ENCODE measurements at regions not wholly inside any gene's neighbourhood (a gene's known extent, or its start where the extent isn't known, plus 50 kb on each side); places are given as distances from the start of the nearest gene placed in this dataset.

GRCh38 chr7:156450473-156450872, 190.1 kb upstream of the RNF32 start:
- DNase-seq (ENCODE audit: low spot score): no peak

DNA sequence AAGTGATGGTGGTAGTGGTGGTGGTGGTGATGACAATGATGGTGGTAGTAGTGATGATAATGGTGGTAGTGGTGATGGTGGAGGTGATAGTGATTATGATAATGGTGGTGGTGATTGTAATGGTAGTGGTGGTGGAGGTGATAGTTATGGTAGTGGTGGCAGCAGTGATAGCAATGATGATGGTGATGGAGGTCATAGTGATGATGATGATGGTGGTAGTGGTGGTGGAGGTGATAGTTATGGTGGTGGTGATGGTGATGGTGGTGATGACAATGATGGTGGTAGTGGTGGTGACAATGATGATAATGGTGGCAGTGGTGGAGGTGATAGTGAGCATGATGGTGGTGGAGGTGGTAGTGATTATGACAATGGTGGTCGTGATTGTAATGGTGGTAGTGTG, 191.7 kb upstream of the RNF32 start:
- DNase-seq (ENCODE audit: low spot score): no peak

GRCh38 chr7:156446990-156447389, 193.6 kb upstream of the RNF32 start:
- no peak for DNase-seq (ENCODE audit: low spot score)

DNA sequence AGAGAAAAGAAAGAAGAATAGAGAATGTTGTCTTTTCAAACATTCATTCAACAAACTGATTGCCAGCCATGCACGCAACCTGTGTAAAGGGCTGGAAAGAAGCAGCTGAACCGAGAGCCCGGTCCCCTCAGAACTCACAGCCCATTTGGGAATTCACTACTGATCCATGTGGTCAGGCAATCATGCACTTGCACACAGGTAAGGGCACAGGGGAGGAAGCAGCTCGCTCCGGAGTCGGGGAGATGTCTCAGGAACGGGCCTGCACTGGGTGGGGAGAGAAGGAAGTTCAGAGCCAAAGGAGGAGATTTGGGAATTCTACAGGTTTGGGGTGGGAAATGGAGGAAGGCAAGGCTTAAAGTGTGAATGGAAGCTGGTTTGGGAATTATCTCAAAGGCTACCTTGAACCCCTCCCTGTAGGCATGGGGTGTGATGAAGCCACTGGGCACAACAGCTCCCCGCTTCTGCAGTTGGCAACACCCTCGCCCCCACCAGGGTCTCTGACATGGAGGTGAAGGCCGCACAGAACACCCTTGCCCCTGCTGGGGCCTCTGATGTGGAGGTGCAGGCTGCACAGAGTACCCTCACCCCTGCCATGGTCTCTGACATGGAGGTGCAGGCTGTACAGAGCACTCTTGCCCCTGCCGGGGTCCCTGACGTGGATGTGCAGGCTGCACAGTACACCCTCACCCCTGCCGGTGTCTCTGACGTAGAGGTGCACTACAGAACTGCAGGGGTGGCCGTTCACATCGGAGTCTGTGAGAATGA, 194.4 kb upstream of the RNF32 start:
- no peak for DNase-seq (ENCODE audit: low spot score)

DNA sequence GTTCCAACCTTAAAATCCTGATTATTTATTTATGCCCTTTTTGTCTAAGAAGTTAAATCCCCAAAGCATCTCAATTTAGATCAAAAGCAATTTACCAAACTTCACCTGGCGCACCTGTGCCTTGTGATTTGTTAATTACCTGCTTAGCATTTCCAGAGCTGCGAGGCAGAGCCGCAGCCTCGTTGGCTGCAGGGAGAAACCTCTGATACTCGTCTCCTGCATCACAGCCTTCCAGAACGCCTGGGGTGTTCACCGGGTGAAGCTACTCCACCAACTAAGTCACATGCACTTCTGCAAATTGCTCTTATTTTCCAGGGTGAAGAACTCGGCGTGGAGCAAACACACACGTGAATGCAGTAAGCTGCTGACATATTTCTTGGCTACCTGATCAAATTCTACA, 198.1 kb upstream of the RNF32 start:
- DNase-seq (ENCODE audit: low spot score): no peak

DNA sequence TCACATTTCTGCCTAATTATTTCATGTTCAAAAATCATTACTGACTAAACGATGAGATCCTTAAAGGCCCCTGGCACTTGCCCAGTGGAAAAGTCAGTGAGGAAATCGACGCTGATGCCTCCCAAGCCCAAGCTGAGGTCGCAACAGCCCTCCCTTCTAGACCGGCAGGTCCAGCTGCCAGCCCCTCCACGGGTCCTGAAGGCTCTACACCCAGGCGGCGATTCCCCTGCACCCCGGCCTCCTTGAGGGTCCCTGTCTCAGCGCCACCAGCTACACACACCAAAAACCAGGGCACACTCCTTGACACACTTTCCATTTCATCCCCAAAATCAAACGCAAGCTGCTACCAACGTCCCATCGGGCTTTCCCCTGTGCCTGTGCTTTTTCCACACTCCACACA, 200.1 kb upstream of the RNF32 start:
- no peak for DNase-seq (ENCODE audit: low spot score)

DNA sequence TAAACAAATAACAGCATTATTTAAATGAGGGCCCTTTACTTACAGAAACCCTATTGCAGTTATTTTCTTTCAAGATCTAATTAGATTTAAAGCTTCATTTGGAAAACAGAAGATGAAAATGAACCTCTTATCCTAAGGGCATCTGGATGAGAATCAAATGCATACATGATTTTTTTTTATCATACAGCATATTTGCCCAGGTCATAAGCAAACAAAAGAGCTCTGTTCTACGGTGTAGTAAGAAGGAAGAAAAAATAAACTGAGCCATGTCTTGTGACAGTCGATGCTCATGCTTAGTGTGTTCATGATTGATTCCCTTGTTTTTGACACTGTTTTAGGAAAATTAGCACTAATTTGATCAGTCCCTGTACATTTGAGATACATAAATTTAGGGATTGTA, 202.6 kb upstream of the RNF32 start:
- DNase-seq (ENCODE audit: low spot score): no peak

- DNase-seq (ENCODE audit: low spot score): no peak
Observed at GRCh38 chr7:156437021-156437614, 203.5 kb upstream of the RNF32 start.

DNA sequence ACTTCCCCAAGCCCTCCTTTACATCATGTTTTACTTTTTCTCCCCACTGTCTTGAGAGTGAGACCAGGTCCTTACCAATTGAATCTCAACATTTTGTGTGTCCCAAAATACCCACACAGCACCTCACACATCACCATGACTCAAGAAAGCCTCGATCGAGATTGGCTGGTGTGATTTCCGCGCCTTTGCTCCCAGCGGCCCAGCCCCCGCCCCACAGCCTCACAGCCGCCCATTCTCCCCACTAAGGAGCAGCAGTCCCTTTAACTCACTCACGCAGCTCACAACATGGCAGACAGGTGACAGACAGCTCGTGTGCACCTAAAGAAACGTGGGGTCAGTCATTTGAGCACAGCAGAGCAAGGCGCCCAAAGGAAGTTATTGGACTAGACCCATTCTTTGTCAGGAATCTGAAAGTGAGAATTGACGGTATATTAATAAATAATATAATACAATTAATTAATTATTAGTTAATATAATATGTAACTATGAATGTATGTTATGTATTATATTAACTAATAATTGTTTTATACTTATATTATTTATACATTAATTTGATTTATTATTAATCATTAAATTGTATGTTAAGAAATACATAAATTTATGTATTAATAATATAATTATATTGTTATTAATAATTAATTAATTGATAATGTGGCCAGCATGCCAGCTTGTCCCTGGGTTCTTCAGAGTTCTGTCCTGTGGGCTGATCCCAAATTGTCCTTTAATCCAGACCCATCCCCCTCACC, 204.9 kb upstream of the RNF32 start:
- DNase-seq (ENCODE audit: low spot score): no peak

DNA sequence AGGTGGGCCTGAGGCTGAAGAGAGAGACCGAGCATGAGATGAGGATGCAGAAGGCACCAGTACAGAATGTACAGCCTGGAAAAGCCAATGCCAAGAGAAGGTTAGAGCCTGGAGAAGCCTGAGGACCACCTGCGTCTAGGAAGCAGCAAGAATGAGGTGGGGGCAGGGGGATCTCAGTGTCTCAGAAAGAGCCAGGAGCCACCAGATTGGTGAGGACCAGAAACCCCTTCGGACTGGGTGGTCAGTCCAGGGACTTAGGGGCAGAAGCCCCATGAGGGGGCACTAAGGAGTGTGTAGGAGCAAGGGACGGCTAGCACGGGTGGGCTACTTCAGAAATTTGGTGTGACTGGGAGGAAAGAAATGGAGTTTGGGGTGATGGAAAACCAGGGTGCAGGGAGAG, 205.9 kb upstream of the RNF32 start:
- DNase-seq (ENCODE audit: low spot score): no peak

DNA sequence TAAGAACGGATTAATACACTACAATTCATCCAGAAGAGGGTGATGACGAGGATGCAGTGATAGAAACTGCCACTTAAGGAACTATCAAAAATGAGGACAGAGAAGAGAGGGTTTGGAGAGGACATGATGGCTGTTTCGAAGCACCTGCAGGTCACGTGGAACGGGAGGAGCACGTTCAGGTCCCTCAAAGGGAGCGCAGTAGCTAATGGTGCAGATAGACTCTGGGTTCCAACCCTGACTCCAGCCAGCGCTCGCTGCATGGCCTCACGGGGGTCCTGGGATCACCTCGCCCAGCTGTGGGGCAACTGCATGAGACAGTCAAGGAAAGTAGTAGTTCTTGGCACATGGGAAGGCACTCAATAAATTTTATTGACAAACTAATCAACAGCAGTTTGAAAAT, 208.6 kb upstream of the RNF32 start:
- no peak for DNase-seq (ENCODE audit: low spot score)

DNA sequence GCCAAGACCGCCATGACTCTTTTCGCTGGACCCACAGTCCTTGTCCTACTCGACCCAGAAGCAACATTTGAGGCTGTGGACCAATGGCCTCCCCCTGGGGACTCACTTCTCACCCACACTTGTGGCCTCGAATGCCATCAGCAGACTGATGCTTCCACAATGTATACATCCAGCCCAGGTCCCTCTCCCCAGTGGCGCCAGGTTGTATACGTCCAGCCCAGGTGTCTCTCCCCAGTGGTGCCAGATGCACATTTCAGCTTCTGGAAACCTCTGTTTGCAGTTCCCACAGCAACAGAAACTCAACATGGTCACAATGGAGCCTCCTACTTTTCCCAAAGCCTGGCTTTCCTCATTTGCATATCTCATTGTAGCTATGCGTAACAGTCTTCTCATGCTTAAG, 210.5 kb upstream of the RNF32 start:
- no peak for DNase-seq (ENCODE audit: low spot score)

DNA sequence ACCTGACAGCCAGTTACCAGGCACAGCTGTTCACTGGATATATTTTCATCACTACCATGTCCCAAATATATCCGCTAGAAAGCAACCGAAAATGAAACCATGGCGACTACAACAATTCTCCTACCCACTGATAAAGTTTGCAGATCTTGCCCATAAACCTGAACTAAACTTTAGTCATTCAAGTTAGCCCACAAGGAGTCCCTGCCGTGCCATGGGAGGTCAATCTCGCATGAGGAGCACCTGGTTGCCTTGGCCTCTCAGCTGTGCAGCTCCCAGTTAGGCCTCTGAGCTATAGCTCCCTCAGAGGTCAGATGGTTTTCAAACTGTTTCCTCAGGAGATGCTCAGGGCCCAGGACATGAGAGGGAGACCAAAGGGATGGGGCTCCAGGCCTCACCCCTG, 211.1 kb upstream of the RNF32 start:
- DNase-seq (ENCODE audit: low spot score): no peak

- no peak for DNase-seq (ENCODE audit: low spot score)
Observed at GRCh38 chr7:156423876-156424275, 216.7 kb upstream of the RNF32 start.

- DNase-seq (ENCODE audit: low spot score): no peak
Observed at GRCh38 chr7:156420496-156420895, 220.1 kb upstream of the RNF32 start.

DNA sequence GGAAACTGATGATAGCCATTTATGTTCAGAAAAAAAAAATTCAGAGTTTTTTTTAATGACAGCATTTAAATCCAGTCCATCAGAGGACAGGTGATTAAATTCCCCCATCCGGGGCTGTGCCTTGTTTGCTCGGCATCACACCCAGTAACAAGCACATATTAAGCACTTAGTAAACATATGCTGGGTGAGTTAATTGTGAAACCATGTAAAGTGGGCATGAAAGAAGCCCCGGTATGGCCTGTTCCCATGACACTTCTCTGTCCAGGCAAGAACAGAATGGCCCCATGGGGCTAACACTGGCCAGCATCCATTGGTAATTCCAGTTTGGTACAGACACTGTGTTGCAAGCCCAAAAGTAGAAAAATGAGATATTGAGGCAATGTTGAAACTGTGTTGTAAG, 220.8 kb upstream of the RNF32 start:
- DNase-seq (ENCODE audit: low spot score): no peak

DNA sequence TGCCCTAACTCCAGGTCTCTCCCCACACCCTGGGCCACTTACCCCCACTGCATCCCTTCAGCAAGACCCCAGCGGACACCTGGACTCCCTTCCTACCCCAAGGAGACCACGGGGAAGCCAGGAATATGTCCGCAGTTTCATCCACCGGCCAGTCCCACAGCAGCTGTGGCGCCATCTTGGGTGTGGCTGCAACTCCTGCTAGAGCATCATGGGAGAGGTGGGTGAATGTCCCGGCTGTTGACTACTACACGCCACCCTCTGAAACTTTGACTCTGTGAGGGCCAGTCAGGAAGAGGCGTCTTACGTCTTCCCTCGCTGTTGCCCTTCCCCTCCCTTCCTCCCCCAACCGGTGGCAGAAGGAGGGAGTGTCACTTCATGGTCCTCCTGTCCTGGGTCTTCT, 238.3 kb upstream of the RNF32 start:
- DNase-seq (ENCODE audit: low spot score): no peak

DNA sequence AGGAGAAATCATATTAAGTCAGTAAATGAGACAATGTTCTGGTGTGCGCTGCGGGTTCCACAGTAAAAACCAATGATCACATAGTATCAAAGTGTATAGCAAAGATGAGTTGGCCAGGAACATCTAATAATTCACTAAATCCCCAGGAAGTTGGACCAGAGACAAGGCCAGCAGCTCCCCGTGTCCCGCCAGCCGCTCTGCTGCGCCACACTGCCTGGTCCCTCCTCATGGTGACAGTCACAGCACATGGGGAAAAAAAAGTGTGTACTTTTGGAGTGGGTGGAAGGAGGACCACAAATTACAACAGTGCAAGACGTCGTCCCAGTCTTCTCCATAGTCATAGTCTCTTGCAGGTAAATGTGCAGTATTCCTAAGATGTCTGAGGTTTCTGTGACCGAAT, 239.0 kb upstream of the RNF32 start:
- no peak for DNase-seq (ENCODE audit: low spot score)

DNA sequence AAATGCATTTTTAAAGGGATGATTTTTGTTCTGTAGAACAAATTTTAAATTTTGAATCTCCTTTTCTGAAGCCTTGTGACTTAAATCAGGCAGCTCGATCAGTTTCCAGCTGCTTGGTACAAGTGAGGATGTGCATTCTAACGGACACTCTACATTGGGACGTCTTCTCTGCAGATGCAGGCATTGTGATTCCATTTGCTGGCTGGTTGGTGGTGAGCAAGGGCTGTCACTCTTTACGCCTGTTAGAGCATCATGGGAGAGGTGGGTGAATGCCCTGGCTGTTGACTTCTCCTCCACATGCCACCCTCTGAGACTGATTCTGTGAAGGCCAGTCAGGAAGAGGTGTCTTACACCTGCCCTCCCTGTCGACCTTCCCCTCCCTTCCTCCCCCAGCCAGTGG, 240.5 kb upstream of the RNF32 start:
- DNase-seq (ENCODE audit: low spot score): no peak

DNA sequence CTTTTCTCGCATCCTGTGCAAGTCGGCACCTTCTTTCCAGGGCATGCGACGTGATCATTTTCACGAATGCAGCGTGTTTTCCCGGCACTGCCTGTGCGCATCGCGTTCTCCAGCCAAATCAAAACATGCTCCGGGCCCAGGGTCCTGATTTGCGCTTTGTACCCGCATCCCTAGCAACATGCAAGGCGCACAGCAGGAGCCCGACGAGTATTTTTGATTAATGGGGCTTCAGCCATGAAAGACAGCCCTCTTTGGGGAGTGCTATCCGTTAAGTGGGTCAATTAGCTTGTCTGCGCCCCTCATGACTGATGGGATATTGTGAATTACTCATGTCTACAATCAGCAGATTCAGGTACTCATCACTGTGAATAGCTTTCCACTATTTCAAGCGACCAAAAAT, 243.3 kb upstream of the RNF32 start:
- no peak for DNase-seq (ENCODE audit: low spot score)

DNA sequence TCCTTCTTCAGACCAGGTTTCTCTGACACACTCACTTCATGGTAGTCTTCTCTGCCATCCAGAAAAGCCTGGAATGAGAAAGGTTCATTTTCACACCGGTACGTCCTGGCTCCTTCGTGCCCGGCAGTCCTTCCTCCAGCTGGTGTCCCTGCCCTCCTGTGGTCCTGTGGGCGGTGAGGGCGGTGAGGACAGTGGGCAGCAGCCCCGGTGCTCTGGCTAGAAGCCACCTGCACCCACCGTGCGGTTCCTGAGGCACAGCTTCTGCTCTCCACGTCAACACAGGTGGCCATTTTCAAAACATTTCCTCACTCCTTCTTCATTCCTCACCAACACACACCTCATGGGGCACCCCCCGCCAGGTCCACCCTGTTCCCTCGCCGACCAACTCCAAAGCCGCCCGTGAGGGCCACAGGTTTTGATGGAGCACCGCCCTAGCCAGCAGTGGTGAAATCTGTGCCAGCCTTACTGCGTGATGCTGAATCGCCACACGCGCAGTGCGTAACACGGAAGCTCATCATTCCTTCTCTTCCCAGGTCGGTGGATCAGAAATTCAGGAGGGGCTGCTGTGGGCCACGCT, 251.4 kb upstream of the RNF32 start:
- DNase-seq (ENCODE audit: low spot score): no peak

GRCh38 chr7:156386097-156386496, 254.5 kb upstream of the RNF32 start:
- no peak for DNase-seq (ENCODE audit: low spot score)

GRCh38 chr7:156384706-156385105, 255.9 kb upstream of the RNF32 start:
- DNase-seq (ENCODE audit: low spot score): no peak

Measured in CD4-positive, alpha-beta T cell treated with Interleukin-15 for 4 hours (primary cell).